ENCODE measurements at regions not wholly inside any gene's neighbourhood (a gene's known extent, or its start where the extent isn't known, plus 50 kb on each side); places are given as distances from the start of the nearest gene placed in this dataset.

- ChIA-PET POLR2A (no interaction called here), CTCF (ENCODE audit: unreplicated experiment) (no interaction called here)
- Histone ChIP-seq H3K9me3 (ENCODE audit: low read length) (no peaks in the 10 kb centered on the region), H3K36me3 (ENCODE audit: insufficient read depth, low read length) (no peaks in the 10 kb centered on the region), H2AFZ (ENCODE audit: low read length) (no peak overlapping the region), H3K27ac (ENCODE audit: low read depth, low read length, poor library complexity, severe bottlenecking) (no peak overlapping the region), H4K20me1 (ENCODE audit: insufficient read depth, low read length) (no peaks in the 10 kb centered on the region), H3K4me3 (ENCODE audit: low read depth, low read length, poor library complexity, severe bottlenecking) (no peak overlapping the region), H3K79me2 (ENCODE audit: insufficient read depth, low read depth, low read length) (no peaks in the 10 kb centered on the region), H3K4me1 (ENCODE audit: insufficient read depth, low read length, poor library complexity, severe bottlenecking) (no peaks in the 10 kb centered on the region), H3K9me2 (ENCODE audit: insufficient read depth, low read length) (no peaks in the 10 kb centered on the region), H3K4me2 (ENCODE audit: low read length) (no peak overlapping the region)
- intact Hi-C loops (cut with micrococcal nuclease; ENCODE audit: unreplicated experiment), result no loop called here
- no TSS peak for BruUV-seq (replicated peaks)
- DNase-seq (ENCODE audit: low spot score), result no peak
- no peak for TF ChIP-seq EZH2phosphoT487 (IDR thresholded peaks at IDR 0.05; ENCODE audit: borderline replicate concordance, low read depth, low read length)
- no peak for TF ChIP-seq CTCF (conservative IDR thresholded peaks at IDR 0.05; ENCODE audit: low read length)
Observed at GRCh38 chr4:35614120-35614519, 630.2 kb downstream of the ARAP2 start.

GRCh38 chr4:35639929-35640328 lies 604.4 kb downstream of the ARAP2 start:
- H3K79me2 ChIP-seq (ENCODE audit: insufficient read depth, low read depth, low read length), result no peaks in the 10 kb centered on the region
- H3K27ac ChIP-seq (ENCODE audit: low read depth, low read length, poor library complexity, severe bottlenecking), result no peak overlapping the region
- no peak for DNase-seq (ENCODE audit: low spot score)
- H3K4me1 ChIP-seq (ENCODE audit: insufficient read depth, low read length, poor library complexity, severe bottlenecking), result no peaks in the 10 kb centered on the region
- H3K4me3 ChIP-seq (ENCODE audit: low read depth, low read length, poor library complexity, severe bottlenecking), result no peak overlapping the region
- BruUV-seq (replicated peaks), result no TSS peak
- H3K4me2 ChIP-seq (ENCODE audit: low read length), result no peak overlapping the region
- no peaks in the 10 kb centered on the region for H4K20me1 ChIP-seq (ENCODE audit: insufficient read depth, low read length)
- no peaks in the 10 kb centered on the region for H3K9me3 ChIP-seq (ENCODE audit: low read length)
- ChIA-PET CTCF (ENCODE audit: unreplicated experiment) (no interaction called here), POLR2A (interaction anchor here (0.6 kb wide), 1 partner anchor 21 kb away, joined by 3 read pairs; no protein-coding TSS in a partner anchor)
- H3K36me3 ChIP-seq (ENCODE audit: insufficient read depth, low read length), result no peaks in the 10 kb centered on the region
- no peaks in the 10 kb centered on the region for H3K9me2 ChIP-seq (ENCODE audit: insufficient read depth, low read length)
- intact Hi-C loops (cut with micrococcal nuclease; ENCODE audit: unreplicated experiment), result no loop called here
- no peak overlapping the region for H2AFZ ChIP-seq (ENCODE audit: low read length)
- no peak for TF ChIP-seq EZH2phosphoT487 (IDR thresholded peaks at IDR 0.05; ENCODE audit: borderline replicate concordance, low read depth, low read length)
- TF ChIP-seq CTCF (conservative IDR thresholded peaks at IDR 0.05; ENCODE audit: low read length), result no peak

- Histone ChIP-seq H3K79me2 (ENCODE audit: insufficient read depth, low read depth, low read length) (no peaks in the 10 kb centered on the region), H3K27ac (ENCODE audit: low read depth, low read length, poor library complexity, severe bottlenecking) (no peak overlapping the region), H3K36me3 (ENCODE audit: insufficient read depth, low read length) (no peaks in the 10 kb centered on the region), H3K4me2 (ENCODE audit: low read length) (no peak overlapping the region), H3K4me1 (ENCODE audit: insufficient read depth, low read length, poor library complexity, severe bottlenecking) (no peaks in the 10 kb centered on the region), H3K4me3 (ENCODE audit: low read depth, low read length, poor library complexity, severe bottlenecking) (no peak overlapping the region), H4K20me1 (ENCODE audit: insufficient read depth, low read length) (no peaks in the 10 kb centered on the region), H3K9me2 (ENCODE audit: insufficient read depth, low read length) (no peaks in the 10 kb centered on the region), H3K9me3 (ENCODE audit: low read length) (no peaks in the 10 kb centered on the region), H2AFZ (ENCODE audit: low read length) (no peak overlapping the region)
- ChIA-PET POLR2A (no interaction called here), CTCF (ENCODE audit: unreplicated experiment) (no interaction called here)
- BruUV-seq (replicated peaks), result no TSS peak
- no peak for DNase-seq (ENCODE audit: low spot score)
- intact Hi-C loops (cut with micrococcal nuclease; ENCODE audit: unreplicated experiment), result no loop called here
- TF ChIP-seq CTCF (conservative IDR thresholded peaks at IDR 0.05; ENCODE audit: low read length) (no peak), EZH2phosphoT487 (IDR thresholded peaks at IDR 0.05; ENCODE audit: borderline replicate concordance, low read depth, low read length) (no peak)
Observed at GRCh38 chr4:35643661-35644060, 600.7 kb downstream of the ARAP2 start.
